ENCODE measurements at regions not wholly inside any gene's neighbourhood (a gene's known extent, or its start where the extent isn't known, plus 50 kb on each side); places are given as distances from the start of the nearest gene placed in this dataset.
A peak's percentile ranks its signal among the peaks of the same experiment; 100 is the strongest.

- DNase-seq (ENCODE audit: extremely low spot score): no peak
- TF ChIP-seq ARNT (IDR thresholded peaks at IDR 0.05): no peak
- no peak for TF ChIP-seq HDGF (IDR thresholded peaks at IDR 0.05; ENCODE audit: borderline replicate concordance)
- no peak for TF ChIP-seq NFRKB (IDR thresholded peaks at IDR 0.05)
- ChIA-PET POLR2A (no interaction called here), CTCF (no interaction called here)
Observed at GRCh38 chr3:95710684-95711083, 1103.7 kb upstream of the EPHA6 start.

DNA sequence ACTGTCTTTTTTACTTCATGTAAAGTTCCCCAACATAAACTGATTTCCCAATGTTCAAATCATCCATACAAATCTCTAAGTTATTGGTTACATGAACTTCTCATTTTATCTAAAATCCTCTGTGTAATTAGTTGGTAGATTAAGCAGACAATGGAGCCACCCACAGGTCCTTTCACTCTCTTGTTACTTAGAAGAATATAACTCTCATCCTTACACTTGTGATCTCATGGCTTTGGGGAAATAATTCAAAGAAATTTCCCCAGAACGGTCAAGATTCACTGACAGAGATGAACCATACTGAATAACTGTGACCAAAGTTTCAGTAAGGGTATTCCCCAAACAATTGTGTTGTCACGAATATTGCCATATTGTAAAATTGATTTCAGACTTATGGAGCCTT is 1102.6 kb upstream of the EPHA6 start:
- POLR2A ChIA-PET: no interaction called here
- TF ChIP-seq L3MBTL2 (conservative IDR thresholded peaks at IDR 0.05) (no peak), HDGF (IDR thresholded peaks at IDR 0.05; ENCODE audit: borderline replicate concordance) (no peak), BHLHE40 (IDR thresholded peaks at IDR 0.05; ENCODE audit: borderline replicate concordance) (no peak), TARDBP (IDR thresholded peaks at IDR 0.05) (no peak), ELF4 (IDR thresholded peaks at IDR 0.05) (no peak), ZNF384 (IDR thresholded peaks at IDR 0.05) (no peak), SUZ12 (IDR thresholded peaks at IDR 0.05) (no peak), LEF1 (IDR thresholded peaks at IDR 0.05; ENCODE audit: borderline replicate concordance) (no peak)
- no peak for DNase-seq (ENCODE audit: extremely low spot score)
- CTCF ChIA-PET: no interaction called here

DNA sequence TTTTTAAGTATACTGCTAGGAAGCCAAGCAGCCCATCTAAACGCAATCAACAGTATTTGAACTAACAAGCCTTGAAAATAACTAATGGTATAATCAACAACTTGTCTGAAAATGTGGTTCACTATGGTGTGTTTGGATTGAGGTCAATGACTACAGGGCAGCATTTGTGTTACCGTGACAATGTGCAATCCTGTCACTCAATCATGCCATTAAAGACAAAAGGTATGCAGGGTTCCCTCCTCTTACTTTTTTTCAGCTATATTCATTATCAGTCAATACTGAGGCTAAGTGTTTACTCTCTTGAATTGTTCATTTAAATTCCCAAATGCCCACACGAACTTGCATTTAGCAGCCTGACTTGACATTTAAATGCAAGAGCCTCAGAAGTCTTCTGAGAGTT is 1099.3 kb upstream of the EPHA6 start:
- ChIA-PET POLR2A (no interaction called here), CTCF (no interaction called here)
- DNase-seq (ENCODE audit: extremely low spot score): no peak
- TF ChIP-seq SUZ12 (IDR thresholded peaks at IDR 0.05) (no peak), PKNOX1 (IDR thresholded peaks at IDR 0.05) (peak; percentile 71)

GRCh38 chr3:95717048-95717447 is 1097.3 kb upstream of the EPHA6 start:
- CTCF ChIA-PET: no interaction called here
- TF ChIP-seq ZNF384 (IDR thresholded peaks at IDR 0.05) (no peak), FOXM1 (IDR thresholded peaks at IDR 0.05; ENCODE audit: borderline replicate concordance) (no peak), LEF1 (IDR thresholded peaks at IDR 0.05; ENCODE audit: borderline replicate concordance) (no peak), BHLHE40 (IDR thresholded peaks at IDR 0.05; ENCODE audit: borderline replicate concordance) (no peak)
- no peak for DNase-seq (ENCODE audit: extremely low spot score)
- POLR2A ChIA-PET: no interaction called here

DNA sequence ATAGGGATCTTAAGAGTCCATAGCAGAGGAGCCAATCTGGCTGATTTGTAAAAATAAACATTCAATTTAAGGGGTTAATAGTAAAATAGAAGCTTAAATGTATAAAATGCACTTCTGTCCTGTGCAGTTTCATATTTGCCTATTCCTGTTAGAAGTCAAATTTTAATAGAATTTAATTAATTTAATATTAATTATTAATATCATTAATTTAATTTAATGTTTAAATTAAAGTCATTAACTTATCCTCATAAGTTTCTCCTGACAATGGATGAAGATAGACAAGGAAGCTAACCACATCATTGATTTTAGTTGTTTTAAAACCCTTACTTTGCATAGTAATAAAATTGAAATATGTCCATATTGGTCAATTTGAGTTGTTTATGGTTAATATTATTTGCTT is 1096.2 kb upstream of the EPHA6 start:
- no peak for DNase-seq (ENCODE audit: extremely low spot score)
- ChIA-PET POLR2A (no interaction called here), CTCF (no interaction called here)
- TF ChIP-seq SP1 (IDR thresholded peaks at IDR 0.05): no peak
- no peak for TF ChIP-seq TARDBP (IDR thresholded peaks at IDR 0.05)
- no peak for TF ChIP-seq ZNF384 (IDR thresholded peaks at IDR 0.05)
- TF ChIP-seq L3MBTL2 (conservative IDR thresholded peaks at IDR 0.05): no peak
- no peak for TF ChIP-seq FOXA1 (IDR thresholded peaks at IDR 0.05)
- no peak for TF ChIP-seq BHLHE40 (IDR thresholded peaks at IDR 0.05; ENCODE audit: borderline replicate concordance)
- TF ChIP-seq FOXK2 (IDR thresholded peaks at IDR 0.05): no peak
- no peak for TF ChIP-seq FOXM1 (IDR thresholded peaks at IDR 0.05; ENCODE audit: borderline replicate concordance)
- TF ChIP-seq ARNT (IDR thresholded peaks at IDR 0.05): no peak
- TF ChIP-seq NFRKB (IDR thresholded peaks at IDR 0.05): no peak
- no peak for TF ChIP-seq SUZ12 (IDR thresholded peaks at IDR 0.05)
- no peak for TF ChIP-seq PKNOX1 (IDR thresholded peaks at IDR 0.05)
- TF ChIP-seq LEF1 (IDR thresholded peaks at IDR 0.05; ENCODE audit: borderline replicate concordance): no peak
- no peak for TF ChIP-seq CTBP1 (IDR thresholded peaks at IDR 0.05; ENCODE audit: borderline replicate concordance)
- TF ChIP-seq HDGF (IDR thresholded peaks at IDR 0.05; ENCODE audit: borderline replicate concordance): no peak
- TF ChIP-seq ELF4 (IDR thresholded peaks at IDR 0.05): no peak

- TF ChIP-seq FOXK2 (IDR thresholded peaks at IDR 0.05) (no peak), HDGF (IDR thresholded peaks at IDR 0.05; ENCODE audit: borderline replicate concordance) (no peak), SUZ12 (IDR thresholded peaks at IDR 0.05) (no peak), SP1 (IDR thresholded peaks at IDR 0.05) (no peak), LEF1 (IDR thresholded peaks at IDR 0.05; ENCODE audit: borderline replicate concordance) (no peak)
- ChIA-PET POLR2A (no interaction called here), CTCF (interaction anchor here (0.6 kb wide), 1 partner anchor 857 kb away, joined by 3 read pairs; no protein-coding TSS in a partner anchor)
- DNase-seq (ENCODE audit: extremely low spot score): no peak
Observed at GRCh38 chr3:95719481-95719880, 1094.9 kb upstream of the EPHA6 start.

- CTCF ChIA-PET: no interaction called here
- POLR2A ChIA-PET: no interaction called here
- no peak for DNase-seq (ENCODE audit: extremely low spot score)
- TF ChIP-seq SUZ12 (IDR thresholded peaks at IDR 0.05) (no peak), FOXA1 (IDR thresholded peaks at IDR 0.05) (no peak), HDGF (IDR thresholded peaks at IDR 0.05; ENCODE audit: borderline replicate concordance) (no peak)
Observed at GRCh38 chr3:95721938-95722337, 1092.5 kb upstream of the EPHA6 start.

DNA sequence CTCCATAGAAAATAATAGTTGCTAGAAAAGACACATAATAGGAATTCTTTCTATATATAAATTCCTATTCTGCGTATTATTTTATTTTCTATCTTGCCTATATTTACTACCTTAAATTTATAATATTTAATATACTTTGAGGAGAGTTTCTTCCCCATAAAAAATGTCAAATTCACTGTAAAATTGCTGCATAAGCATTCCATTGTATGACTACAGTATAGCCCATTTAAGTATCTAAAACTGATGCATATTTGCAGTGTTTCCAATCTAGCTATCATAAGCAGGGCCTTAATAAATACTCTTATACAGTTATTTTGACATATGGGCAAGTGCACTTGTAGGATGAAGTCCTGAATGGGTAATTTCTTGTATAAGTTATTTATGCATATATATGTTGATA is 1088.6 kb upstream of the EPHA6 start:
- CTCF ChIA-PET: no interaction called here
- TF ChIP-seq SUZ12 (IDR thresholded peaks at IDR 0.05) (no peak), ZNF384 (IDR thresholded peaks at IDR 0.05) (no peak)
- POLR2A ChIA-PET: no interaction called here
- DNase-seq (ENCODE audit: extremely low spot score): no peak

DNA sequence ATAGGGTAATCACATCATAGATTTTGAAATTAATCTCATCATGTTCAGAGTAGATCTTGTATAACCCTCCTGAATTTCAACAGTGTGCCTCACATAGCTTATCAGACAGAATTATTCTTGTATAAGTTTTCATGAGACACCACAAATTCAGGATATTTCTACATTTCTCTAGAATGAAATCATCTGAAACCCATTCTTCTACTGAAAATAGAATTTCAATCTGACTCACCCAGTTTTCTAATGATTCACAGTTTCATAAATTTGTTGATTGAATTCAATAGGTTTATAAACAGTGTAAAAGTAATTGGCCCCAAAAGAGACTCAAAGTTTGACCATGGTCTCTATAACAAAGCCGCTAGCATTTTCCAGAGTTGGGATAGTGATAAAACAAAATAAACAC is 1082.6 kb upstream of the EPHA6 start:
- no peak for DNase-seq (ENCODE audit: extremely low spot score)
- ChIA-PET CTCF (no interaction called here), POLR2A (no interaction called here)
- TF ChIP-seq FOXK2 (IDR thresholded peaks at IDR 0.05): no peak
- TF ChIP-seq PKNOX1 (IDR thresholded peaks at IDR 0.05): no peak
- no peak for TF ChIP-seq CTBP1 (IDR thresholded peaks at IDR 0.05; ENCODE audit: borderline replicate concordance)
- TF ChIP-seq ZNF384 (IDR thresholded peaks at IDR 0.05): no peak
- TF ChIP-seq ARNT (IDR thresholded peaks at IDR 0.05): no peak
- no peak for TF ChIP-seq SUZ12 (IDR thresholded peaks at IDR 0.05)
- no peak for TF ChIP-seq FOXA1 (IDR thresholded peaks at IDR 0.05)
- no peak for TF ChIP-seq HDGF (IDR thresholded peaks at IDR 0.05; ENCODE audit: borderline replicate concordance)
- no peak for TF ChIP-seq ELF4 (IDR thresholded peaks at IDR 0.05)
- TF ChIP-seq BHLHE40 (IDR thresholded peaks at IDR 0.05; ENCODE audit: borderline replicate concordance): no peak
- TF ChIP-seq NFRKB (IDR thresholded peaks at IDR 0.05): no peak
- no peak for TF ChIP-seq LEF1 (IDR thresholded peaks at IDR 0.05; ENCODE audit: borderline replicate concordance)
- no peak for TF ChIP-seq SP1 (IDR thresholded peaks at IDR 0.05)
- no peak for TF ChIP-seq TARDBP (IDR thresholded peaks at IDR 0.05)
- no peak for TF ChIP-seq L3MBTL2 (conservative IDR thresholded peaks at IDR 0.05)
- TF ChIP-seq FOXM1 (IDR thresholded peaks at IDR 0.05; ENCODE audit: borderline replicate concordance): no peak
